ENCODE measurements at regions not wholly inside any gene's neighbourhood (a gene's known extent, or its start where the extent isn't known, plus 50 kb on each side); places are given as distances from the start of the nearest gene placed in this dataset.

GRCh38 chr5:174363934-174364333 is 318.4 kb downstream of the NSG2 start:
- Histone ChIP-seq H3K4me2 (replicated peaks; ENCODE audit: extremely low read depth, low read length, poor library complexity, severe bottlenecking) (no peak overlapping the region), H3K9me3 (replicated peaks in 1 of 2; ENCODE audit: control insufficient read depth in 1 of 2, insufficient read depth in 1 of 2, low read length in 2 of 2) (peaks cover 0 to 5% of the 10 kb centered on the region in 2 donors), H4K20me1 (ENCODE audit: insufficient read depth, low read length) (no peaks in the 10 kb centered on the region), H3K36me3 (replicated peaks in 1 of 2; ENCODE audit: control insufficient read depth in 1 of 2, insufficient read depth in 2 of 2, low read length in 2 of 2) (no peaks in the 10 kb centered on the region), H2AFZ (ENCODE audit: insufficient read depth, low read depth, low read length, poor library complexity, severe bottlenecking) (no peak overlapping the region), H3K27me3 (ENCODE audit: control insufficient read depth in 2 of 2, insufficient read depth in 2 of 2, low read length in 2 of 2) (no peaks in the 10 kb centered on the region), H3K79me2 (ENCODE audit: insufficient read depth, low read length) (no peaks in the 10 kb centered on the region), H3K9ac (ENCODE audit: insufficient read depth, low read length, poor library complexity, severe bottlenecking) (no peak overlapping the region), H3K4me3 (replicated peaks in 1 of 3; ENCODE audit: low read depth in 2 of 3, low read length in 3 of 3) (no peak overlapping the region), H3K27ac (ENCODE audit: low read depth in 1 of 2, low read length in 2 of 2) (no peak overlapping the region), H3K4me1 (ENCODE audit: control insufficient read depth in 1 of 2, insufficient read depth in 2 of 2, low read length in 2 of 2) (no peaks in the 10 kb centered on the region)
- no peak for DNase-seq
- Mint-ChIP-seq H3K36me3 (no peaks in the 10 kb centered on the region), H3K9me3 (peaks cover 3 to 15% (median 5%) of the 10 kb centered on the region in 7 donors), H3K27me3 (ENCODE audit: low read depth in 3 of 3) (peaks cover 2 to 4% (median 2%) of the 10 kb centered on the region in 3 donors), H3K27ac (no peak overlapping the region), H3K4me3 (no peak overlapping the region), H3K4me1 (no peaks in the 10 kb centered on the region)
- no peak for TF ChIP-seq CTCF (IDR thresholded peaks at IDR 0.05)
- intact Hi-C loops (cut with micrococcal nuclease) = no loop called here

- H3K27ac ChIP-seq (ENCODE audit: low read depth in 1 of 2, low read length in 2 of 2) = no peak overlapping the region
- H3K4me3 ChIP-seq (replicated peaks in 1 of 3; ENCODE audit: low read depth in 2 of 3, low read length in 3 of 3) = no peak overlapping the region
- H3K9ac ChIP-seq (ENCODE audit: insufficient read depth, low read length, poor library complexity, severe bottlenecking) = no peak overlapping the region
- peaks cover 0 to 5% of the 10 kb centered on the region in 2 donors for H3K9me3 ChIP-seq (replicated peaks in 1 of 2; ENCODE audit: control insufficient read depth in 1 of 2, insufficient read depth in 1 of 2, low read length in 2 of 2)
- DNase-seq = no peak
- H3K4me3 Mint-ChIP-seq = no peak overlapping the region
- H3K79me2 ChIP-seq (ENCODE audit: insufficient read depth, low read length) = no peaks in the 10 kb centered on the region
- peaks cover 3 to 15% (median 5%) of the 10 kb centered on the region in 7 donors for H3K9me3 Mint-ChIP-seq
- H3K27me3 ChIP-seq (ENCODE audit: control insufficient read depth in 2 of 2, insufficient read depth in 2 of 2, low read length in 2 of 2) = no peaks in the 10 kb centered on the region
- no peaks in the 10 kb centered on the region for H3K4me1 Mint-ChIP-seq
- no peaks in the 10 kb centered on the region for H4K20me1 ChIP-seq (ENCODE audit: insufficient read depth, low read length)
- H2AFZ ChIP-seq (ENCODE audit: insufficient read depth, low read depth, low read length, poor library complexity, severe bottlenecking) = no peak overlapping the region
- no peaks in the 10 kb centered on the region for H3K4me1 ChIP-seq (ENCODE audit: control insufficient read depth in 1 of 2, insufficient read depth in 2 of 2, low read length in 2 of 2)
- no peak for TF ChIP-seq CTCF (IDR thresholded peaks at IDR 0.05)
- no peak overlapping the region for H3K27ac Mint-ChIP-seq
- H3K4me2 ChIP-seq (replicated peaks; ENCODE audit: extremely low read depth, low read length, poor library complexity, severe bottlenecking) = no peak overlapping the region
- no peaks in the 10 kb centered on the region for H3K36me3 Mint-ChIP-seq
- intact Hi-C loops (cut with micrococcal nuclease) = no loop called here
- no peaks in the 10 kb centered on the region for H3K36me3 ChIP-seq (replicated peaks in 1 of 2; ENCODE audit: control insufficient read depth in 1 of 2, insufficient read depth in 2 of 2, low read length in 2 of 2)
- no CpG with 5 or more reads among the region's 2 CpGs for WGBS (ENCODE audit: insufficient coverage)
- H3K27me3 Mint-ChIP-seq (ENCODE audit: low read depth in 3 of 3) = peaks cover 2 to 4% (median 2%) of the 10 kb centered on the region in 3 donors
Observed at GRCh38 chr5:174364676-174365075, 319.2 kb downstream of the NSG2 start.

Measured in CD14-positive monocyte (primary cell).